ENCODE measurements at regions not wholly inside any gene's neighbourhood (a gene's known extent, or its start where the extent isn't known, plus 50 kb on each side); places are given as distances from the start of the nearest gene placed in this dataset.
A peak's percentile ranks its signal among the peaks of the same experiment; 100 is the strongest.
"Not testable (repeated sequence)": the region's sequence is repeated elsewhere in the genome, so short reads cannot be mapped to it uniquely, and the experiment has no call there.

DNA sequence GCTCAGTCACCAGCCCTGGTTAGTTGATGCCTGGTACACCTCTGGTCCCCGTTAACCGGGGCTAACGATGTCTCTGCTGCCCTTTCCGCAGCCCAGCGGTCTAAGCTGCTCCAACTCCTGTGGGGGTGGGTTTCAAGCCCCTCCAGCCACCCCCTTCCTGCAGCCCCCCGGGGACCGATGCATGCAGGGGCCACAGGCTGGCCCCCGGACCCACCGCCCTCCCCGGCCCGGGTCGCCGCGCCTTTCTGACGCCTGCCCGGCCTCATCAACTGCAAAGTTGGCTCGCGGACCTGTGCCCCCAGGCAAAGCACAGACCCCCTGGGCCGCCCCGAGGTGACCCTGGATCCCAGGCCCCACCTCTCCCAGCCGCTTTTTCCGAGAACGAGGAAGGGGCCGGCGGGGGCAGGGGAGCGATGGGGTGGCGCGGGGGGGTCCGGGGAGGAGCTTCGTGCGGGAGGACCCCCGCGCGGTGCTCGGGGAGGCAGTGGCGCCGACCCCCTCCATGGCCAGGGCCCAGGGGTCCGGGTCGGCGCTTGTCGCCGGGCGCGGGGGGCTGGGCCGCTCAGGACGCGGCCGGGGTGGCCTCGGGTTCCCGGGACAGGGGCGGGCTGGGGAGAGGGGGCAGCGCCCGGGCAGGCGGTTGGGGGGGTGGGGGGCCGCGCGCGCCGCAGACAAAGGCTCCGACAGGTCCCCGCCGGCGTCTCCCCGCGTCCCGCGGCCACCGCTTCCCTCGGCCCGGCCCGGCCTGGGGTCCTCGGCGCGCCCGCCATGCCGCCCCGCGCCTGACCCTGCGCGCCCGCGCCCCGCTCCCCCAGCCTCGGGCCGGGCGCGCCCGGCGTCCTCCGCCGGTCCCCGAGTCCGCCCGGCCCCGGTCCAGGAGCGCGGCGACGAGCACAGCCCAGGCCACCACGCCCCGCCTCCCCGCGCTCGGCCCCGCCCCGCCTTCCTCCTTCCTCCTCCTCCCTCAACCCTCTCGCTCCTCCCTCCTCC lies 183.6 kb downstream of the ZNF479 start:
- CTCF ChIA-PET; DNase-seq (ENCODE audit: low read depth in 1 of 2, low spot score in 1 of 2); H3K9me3 ChIP-seq; H3K4me2 ChIP-seq; POLR2A ChIA-PET; H3K27ac ChIP-seq; FAIRE-seq; H3K4me1 ChIP-seq; H3K4me3 ChIP-seq: not testable (repeated sequence)
- WGBS (ENCODE audit: missing lambda C conversion rate): 75% methylated on average over 4 of the region's 107 CpGs
- ATAC-seq: 0 out of 6 replicates have a peak, but pooled peaks of 1 of the 2 experiments have one; percentile 65

DNA sequence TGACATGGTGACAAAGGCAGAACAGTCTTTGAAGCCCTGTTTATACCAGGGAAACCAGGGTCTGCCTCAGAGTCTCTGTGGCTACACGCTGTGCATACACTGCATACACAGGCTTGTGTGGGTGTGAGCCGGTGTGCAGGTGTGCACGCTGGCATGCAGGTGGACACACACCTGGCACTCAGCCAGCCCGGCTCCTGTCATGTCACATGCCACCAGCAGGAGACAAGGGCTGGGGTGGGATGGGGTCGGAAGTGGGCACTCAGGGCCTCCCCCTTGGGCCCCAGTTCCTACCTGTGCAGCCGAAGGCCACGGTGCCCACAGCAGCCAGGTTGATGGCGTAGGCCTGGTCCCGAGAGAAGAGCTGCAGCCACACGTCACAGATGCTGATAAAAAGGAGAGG lies 192.2 kb downstream of the ZNF479 start:
- ATAC-seq; H3K4me3 ChIP-seq; FAIRE-seq; H3K4me2 ChIP-seq; CTCF ChIA-PET; DNase-seq (ENCODE audit: low read depth in 1 of 2, low spot score in 1 of 2); POLR2A ChIA-PET; H3K4me1 ChIP-seq; H3K27ac ChIP-seq; H3K9me3 ChIP-seq: not testable (repeated sequence)
- no CpG with 5 or more reads among the region's 10 CpGs for WGBS (ENCODE audit: missing lambda C conversion rate)

DNA sequence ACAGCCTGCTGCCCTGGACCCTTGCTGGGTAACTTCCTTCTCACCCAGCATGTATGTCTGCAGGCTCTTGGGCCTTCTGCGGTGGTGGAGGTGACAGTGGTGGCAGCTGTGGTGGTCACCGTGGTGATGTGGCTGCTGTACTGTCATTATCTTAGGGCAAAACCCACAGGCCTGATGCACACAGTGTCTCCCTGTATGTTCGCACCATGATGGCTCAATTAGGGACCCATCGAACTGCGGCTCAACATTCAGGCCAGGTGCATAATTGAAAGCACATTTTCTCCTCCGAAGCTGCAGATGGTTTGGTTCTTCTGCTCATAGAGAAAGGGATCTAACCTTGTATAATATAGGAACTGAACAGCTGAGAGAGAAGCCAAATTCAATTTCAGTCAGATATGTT lies 208.3 kb downstream of the ZNF479 start:
- CTCF ChIA-PET; H3K9me3 ChIP-seq; H3K27ac ChIP-seq; H3K4me1 ChIP-seq; FAIRE-seq; H3K4me2 ChIP-seq; POLR2A ChIA-PET; H3K4me3 ChIP-seq; DNase-seq (ENCODE audit: low read depth in 1 of 2, low spot score in 1 of 2); ATAC-seq: not testable (repeated sequence)
- no CpG with 5 or more reads among the region's 6 CpGs for WGBS (ENCODE audit: missing lambda C conversion rate)

DNA sequence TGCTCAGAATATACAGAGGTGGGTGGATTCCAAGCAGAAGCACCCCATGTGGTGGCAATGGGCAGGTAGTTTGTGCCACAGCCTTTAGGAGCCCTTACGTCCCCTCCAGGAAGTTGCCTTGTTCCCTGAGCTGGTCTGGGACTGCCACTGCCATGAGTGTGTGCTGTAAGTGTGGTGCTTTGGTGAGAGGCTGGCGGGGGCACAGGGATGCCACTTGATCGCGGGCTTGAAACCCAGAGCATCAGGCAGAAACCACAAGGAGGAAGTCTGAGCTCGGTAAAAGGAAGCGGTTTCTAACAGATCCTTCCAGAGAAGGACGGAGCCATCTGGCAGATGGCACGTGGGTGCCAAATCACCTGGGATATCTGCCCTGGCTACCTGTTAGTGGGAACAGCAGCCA lies 221.3 kb downstream of the ZNF479 start:
- H3K4me1 ChIP-seq; ATAC-seq; CTCF ChIA-PET; H3K4me2 ChIP-seq; H3K4me3 ChIP-seq; H3K9me3 ChIP-seq; POLR2A ChIA-PET; FAIRE-seq; H3K27ac ChIP-seq; DNase-seq (ENCODE audit: low read depth in 1 of 2, low spot score in 1 of 2): not testable (repeated sequence)
- 31% methylated on average over 5 of the region's 8 CpGs for WGBS (ENCODE audit: missing lambda C conversion rate)

DNA sequence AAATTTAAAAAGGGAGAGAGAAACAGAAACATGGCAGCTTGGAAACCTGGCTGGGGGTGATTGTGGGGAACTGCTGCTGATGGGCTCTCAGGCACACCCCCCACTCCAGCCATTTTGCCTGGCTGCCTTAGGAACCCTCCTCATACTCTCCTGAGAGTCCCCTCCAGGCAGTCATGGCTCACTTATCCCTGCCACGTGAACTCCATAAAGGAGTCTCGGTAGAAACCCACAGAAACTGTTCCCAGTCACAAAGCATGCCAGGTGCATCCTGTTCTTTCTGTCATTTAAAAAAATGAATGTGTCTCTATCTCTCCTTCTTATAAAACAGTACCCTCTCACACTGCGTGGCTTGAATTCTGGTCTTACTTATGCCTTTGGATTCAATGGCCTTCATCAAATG lies 242.8 kb downstream of the ZNF479 start:
- WGBS (ENCODE audit: missing lambda C conversion rate): 2% methylated on average over 3 of the region's 3 CpGs
- ATAC-seq; FAIRE-seq; H3K4me2 ChIP-seq; DNase-seq (ENCODE audit: low read depth in 1 of 2, low spot score in 1 of 2); H3K9me3 ChIP-seq; H3K27ac ChIP-seq; H3K4me1 ChIP-seq; H3K4me3 ChIP-seq; POLR2A ChIA-PET; CTCF ChIA-PET: not testable (repeated sequence)

DNA sequence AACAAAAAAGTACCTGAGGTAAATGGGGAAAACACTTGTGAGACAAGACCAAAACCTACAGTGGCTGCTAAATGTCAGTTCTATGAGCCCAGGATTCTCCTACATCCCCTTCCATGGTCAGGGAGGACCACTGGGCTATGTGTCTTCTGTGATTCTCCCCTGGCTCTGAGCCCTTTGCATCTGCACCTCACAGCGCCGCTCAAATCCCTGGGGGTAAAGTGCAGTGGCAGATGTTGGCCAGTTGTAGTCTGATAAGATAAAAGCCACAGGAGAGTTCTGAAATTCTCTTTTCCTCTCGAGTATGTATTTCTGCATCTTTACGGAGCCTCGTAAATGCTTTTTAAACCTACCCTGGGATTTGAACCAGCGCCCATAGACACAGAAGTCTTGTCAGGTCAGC lies 247.1 kb downstream of the ZNF479 start:
- H3K27ac ChIP-seq; H3K4me3 ChIP-seq; POLR2A ChIA-PET; CTCF ChIA-PET; ATAC-seq; DNase-seq (ENCODE audit: low read depth in 1 of 2, low spot score in 1 of 2); H3K4me2 ChIP-seq; FAIRE-seq; H3K4me1 ChIP-seq; H3K9me3 ChIP-seq: not testable (repeated sequence)
- 23% methylated on average over 3 of the region's 6 CpGs for WGBS (ENCODE audit: missing lambda C conversion rate)

DNA sequence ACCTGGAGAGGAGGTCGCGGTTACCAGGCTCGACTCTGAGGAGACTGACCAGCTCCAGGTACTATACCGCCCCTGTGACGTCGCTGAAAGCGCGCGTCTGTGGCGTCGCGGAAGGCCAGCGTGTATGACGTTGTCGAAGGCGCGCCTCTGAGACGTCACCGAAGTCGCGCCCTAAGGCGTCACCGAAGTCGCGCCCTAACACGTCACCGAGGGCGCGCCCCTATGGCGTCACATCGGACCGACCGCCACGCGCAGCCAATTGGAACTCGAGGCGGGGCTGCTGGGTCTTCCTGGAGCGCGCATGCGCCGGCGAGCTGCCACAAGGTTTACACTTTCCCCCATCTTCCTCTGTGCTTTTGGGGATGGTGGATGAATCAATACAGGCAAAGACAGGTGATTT lies 249.9 kb downstream of the ZNF479 start:
- POLR2A ChIA-PET; H3K9me3 ChIP-seq; ATAC-seq; CTCF ChIA-PET; H3K4me3 ChIP-seq; H3K4me2 ChIP-seq; H3K27ac ChIP-seq; DNase-seq (ENCODE audit: low read depth in 1 of 2, low spot score in 1 of 2); H3K4me1 ChIP-seq; FAIRE-seq: not testable (repeated sequence)
- 89% methylated on average over 33 of the region's 42 CpGs for WGBS (ENCODE audit: missing lambda C conversion rate)

Small RNA genes in the stretch of these regions (small RNA-seq; reads per million reads assigned to genes)
- 0 reads per million in 6 experiments for gene MIR4283-1
